ENCODE measurements at regions not wholly inside any gene's neighbourhood (a gene's known extent, or its start where the extent isn't known, plus 50 kb on each side); places are given as distances from the start of the nearest gene placed in this dataset.
A peak's percentile ranks its signal among the peaks of the same experiment; 100 is the strongest.

DNA sequence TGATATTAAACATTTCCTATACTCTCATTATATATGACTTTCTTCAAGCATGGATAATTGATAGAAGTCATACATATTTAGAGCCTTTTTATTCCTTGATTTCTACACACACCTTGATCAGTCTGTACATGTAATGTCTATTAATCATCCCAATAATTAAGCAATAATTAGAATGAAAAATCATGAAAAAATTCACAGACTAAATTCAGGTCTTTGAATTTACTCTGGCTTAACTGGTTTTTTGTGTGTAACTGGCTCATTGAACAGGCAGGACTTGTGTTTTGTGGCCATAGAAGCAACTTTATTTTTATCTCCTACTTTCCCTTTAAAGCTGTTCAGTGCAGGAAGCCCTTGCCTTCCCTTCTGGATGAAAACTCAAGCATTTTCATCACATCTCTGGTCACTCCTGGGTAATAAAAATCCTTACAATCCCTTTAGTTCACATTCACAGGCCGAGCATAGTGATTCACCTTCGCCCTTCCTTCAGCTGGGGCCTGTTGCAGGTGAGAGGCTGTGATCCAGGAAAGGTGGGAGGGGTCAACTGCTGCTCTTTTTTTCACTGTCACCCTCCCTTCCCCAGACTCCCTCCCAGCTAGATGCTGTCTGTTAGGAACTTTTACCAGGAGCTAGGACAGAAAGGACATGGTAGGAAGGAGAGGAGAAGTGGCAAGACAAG lies 58.0 kb upstream of the ITSN2 start:
- TF ChIP-seq ZNF384 (IDR thresholded peaks at IDR 0.05) (no peak), SUZ12 (IDR thresholded peaks at IDR 0.05) (no peak), NFRKB (IDR thresholded peaks at IDR 0.05) (no peak), BHLHE40 (IDR thresholded peaks at IDR 0.05; ENCODE audit: borderline replicate concordance) (no peak), FOXK2 (IDR thresholded peaks at IDR 0.05) (no peak), FOXA1 (IDR thresholded peaks at IDR 0.05) (no peak), HDGF (IDR thresholded peaks at IDR 0.05; ENCODE audit: borderline replicate concordance) (no peak), TARDBP (IDR thresholded peaks at IDR 0.05) (no peak), L3MBTL2 (conservative IDR thresholded peaks at IDR 0.05) (no peak)
- CTCF ChIA-PET, result no interaction called here
- POLR2A ChIA-PET, result no interaction called here
- no peak for DNase-seq (ENCODE audit: extremely low spot score)

GRCh38 chr2:24412812-24413211 lies 52.5 kb upstream of the ITSN2 start:
- DNase-seq (ENCODE audit: extremely low spot score), result no peak
- CTCF ChIA-PET, result no interaction called here
- POLR2A ChIA-PET, result no interaction called here
- TF ChIP-seq NFRKB (IDR thresholded peaks at IDR 0.05) (no peak), ELF4 (IDR thresholded peaks at IDR 0.05) (no peak), FOXM1 (IDR thresholded peaks at IDR 0.05; ENCODE audit: borderline replicate concordance) (no peak), LEF1 (IDR thresholded peaks at IDR 0.05; ENCODE audit: borderline replicate concordance) (no peak), TARDBP (IDR thresholded peaks at IDR 0.05) (no peak), SP1 (IDR thresholded peaks at IDR 0.05) (no peak), SUZ12 (IDR thresholded peaks at IDR 0.05) (no peak), FOXA1 (IDR thresholded peaks at IDR 0.05) (no peak), FOXK2 (IDR thresholded peaks at IDR 0.05) (no peak), PKNOX1 (IDR thresholded peaks at IDR 0.05) (no peak), CTBP1 (IDR thresholded peaks at IDR 0.05; ENCODE audit: borderline replicate concordance) (no peak), BHLHE40 (IDR thresholded peaks at IDR 0.05; ENCODE audit: borderline replicate concordance) (no peak), ARNT (IDR thresholded peaks at IDR 0.05) (no peak), HDGF (IDR thresholded peaks at IDR 0.05; ENCODE audit: borderline replicate concordance) (no peak), L3MBTL2 (conservative IDR thresholded peaks at IDR 0.05) (no peak), ZNF384 (IDR thresholded peaks at IDR 0.05) (no peak)

DNA sequence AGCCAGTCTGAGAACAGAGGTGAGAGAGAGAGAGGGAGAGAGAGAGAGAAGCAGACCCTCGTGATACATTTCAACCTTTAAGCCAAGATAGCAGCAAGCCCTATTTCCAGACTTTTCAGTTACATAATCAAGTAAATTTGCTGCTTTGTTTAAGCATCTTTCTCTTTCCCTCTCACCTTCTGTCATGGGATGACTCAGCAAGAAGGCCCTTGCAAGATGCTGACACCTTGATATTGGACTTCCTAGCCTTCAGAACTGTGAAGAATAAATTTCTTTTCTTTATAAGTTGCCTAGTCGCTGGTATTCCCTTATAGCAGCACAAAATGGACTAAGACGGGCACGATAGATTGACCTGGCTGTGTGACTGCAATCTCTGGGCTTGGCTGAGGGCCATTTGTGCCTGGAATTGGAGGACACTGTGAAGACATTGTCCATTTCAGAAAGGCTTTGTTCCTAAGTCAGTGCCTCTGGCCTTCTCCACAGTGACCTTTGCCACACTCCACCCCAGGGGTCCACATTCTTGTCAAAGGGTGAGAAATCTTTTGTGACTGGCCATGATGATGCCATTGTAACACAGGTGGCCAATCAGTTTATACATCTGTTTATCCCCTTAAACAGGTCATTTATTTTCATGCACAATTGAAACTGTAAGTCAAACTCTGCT lies 51.3 kb upstream of the ITSN2 start:
- CTCF ChIA-PET, result interaction anchor here (0.7 kb wide), 1 partner anchor 751 kb away, joined by 3 read pairs; no protein-coding TSS in a partner anchor
- DNase-seq (ENCODE audit: extremely low spot score), result no peak

GRCh38 chr2:24410976-24411375 lies 50.6 kb upstream of the ITSN2 start:
- ChIA-PET POLR2A (interaction anchor here (0.7 kb wide), 1 partner anchor 417 kb away, joined by 3 read pairs; no protein-coding TSS in a partner anchor), CTCF (interaction anchor here (0.7 to 1.2 kb wide), 3 partner anchors 12 to 751 kb away, joined by 3 read pairs; no protein-coding TSS in a partner anchor)
- TF ChIP-seq FOXM1 (IDR thresholded peaks at IDR 0.05; ENCODE audit: borderline replicate concordance) (no peak), SUZ12 (IDR thresholded peaks at IDR 0.05) (no peak), LEF1 (IDR thresholded peaks at IDR 0.05; ENCODE audit: borderline replicate concordance) (no peak), FOXK2 (IDR thresholded peaks at IDR 0.05) (no peak), ELF4 (IDR thresholded peaks at IDR 0.05) (no peak), SP1 (IDR thresholded peaks at IDR 0.05) (no peak), HDGF (IDR thresholded peaks at IDR 0.05; ENCODE audit: borderline replicate concordance) (no peak), CTBP1 (IDR thresholded peaks at IDR 0.05; ENCODE audit: borderline replicate concordance) (no peak), ZNF384 (IDR thresholded peaks at IDR 0.05) (no peak), TARDBP (IDR thresholded peaks at IDR 0.05) (no peak), NFRKB (IDR thresholded peaks at IDR 0.05) (no peak), BHLHE40 (IDR thresholded peaks at IDR 0.05; ENCODE audit: borderline replicate concordance) (no peak), L3MBTL2 (conservative IDR thresholded peaks at IDR 0.05) (no peak), FOXA1 (IDR thresholded peaks at IDR 0.05) (no peak), ARNT (IDR thresholded peaks at IDR 0.05) (no peak), PKNOX1 (IDR thresholded peaks at IDR 0.05) (no peak)
- no peak for DNase-seq (ENCODE audit: extremely low spot score)

More for the DNA sequence above, 51.3 kb upstream of the ITSN2 start:
- TF ChIP-seq FOXK2 (IDR thresholded peaks at IDR 0.05), result no peak
- no peak for TF ChIP-seq ZNF384 (IDR thresholded peaks at IDR 0.05)
- TF ChIP-seq PKNOX1 (IDR thresholded peaks at IDR 0.05), result no peak
- no peak for TF ChIP-seq FOXA1 (IDR thresholded peaks at IDR 0.05)
- TF ChIP-seq LEF1 (IDR thresholded peaks at IDR 0.05; ENCODE audit: borderline replicate concordance), result no peak
- no peak for TF ChIP-seq BHLHE40 (IDR thresholded peaks at IDR 0.05; ENCODE audit: borderline replicate concordance)
- TF ChIP-seq ELF4 (IDR thresholded peaks at IDR 0.05), result no peak
- TF ChIP-seq FOXM1 (IDR thresholded peaks at IDR 0.05; ENCODE audit: borderline replicate concordance), result no peak
- POLR2A ChIA-PET, result no interaction called here

DNA sequence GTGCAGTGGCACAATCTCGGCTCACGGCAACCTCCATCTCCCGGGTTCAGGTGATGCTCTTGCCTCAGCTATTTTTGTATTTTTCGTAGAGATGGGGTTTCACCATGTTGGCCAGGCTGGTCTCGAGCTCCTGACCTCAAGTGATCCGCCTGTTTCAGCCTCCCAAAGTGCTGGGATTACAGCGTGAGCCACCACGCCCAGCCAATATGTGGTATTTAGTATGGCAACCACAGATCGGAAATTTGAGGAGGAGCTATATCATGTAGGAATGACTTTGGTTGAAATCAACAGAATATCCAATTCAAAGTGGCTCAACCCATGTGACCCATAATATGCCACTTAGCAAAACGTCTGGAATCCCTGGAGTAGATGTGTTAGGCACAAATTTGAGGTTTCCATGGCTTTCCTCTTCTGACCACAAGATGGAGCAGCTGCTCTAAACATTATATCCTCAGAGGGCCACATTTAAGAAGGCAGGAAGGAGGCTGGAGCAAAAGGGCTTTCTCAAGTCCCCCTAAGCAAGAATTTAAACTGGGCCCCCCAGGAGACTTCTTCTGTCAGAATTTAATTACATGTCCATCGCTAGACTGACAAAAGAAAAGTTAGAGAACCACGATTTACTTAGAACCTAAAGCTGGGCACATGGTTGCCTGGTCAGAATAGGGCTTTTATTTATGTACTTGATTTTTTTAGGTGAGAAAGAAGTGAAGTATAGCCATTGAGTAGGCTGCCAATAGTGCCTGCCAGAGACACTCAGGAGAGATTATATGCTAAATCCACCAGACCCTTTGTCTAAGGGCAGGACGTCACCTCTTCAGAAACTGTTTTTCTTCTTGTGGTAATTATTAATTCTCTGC lies 49.6 kb upstream of the ITSN2 start:
- DNase-seq (ENCODE audit: extremely low spot score), result peak; percentile 73
- CTCF ChIA-PET, result interaction anchor here (0.6 to 1.5 kb wide), 7 partner anchors 9 to 418 kb away, joined by 3 to 12 read pairs (median 3); no protein-coding TSS in a partner anchor
- POLR2A ChIA-PET, result no interaction called here
- TF ChIP-seq HDGF (IDR thresholded peaks at IDR 0.05; ENCODE audit: borderline replicate concordance) (no peak), FOXM1 (IDR thresholded peaks at IDR 0.05; ENCODE audit: borderline replicate concordance) (no peak), L3MBTL2 (conservative IDR thresholded peaks at IDR 0.05) (no peak), LEF1 (IDR thresholded peaks at IDR 0.05; ENCODE audit: borderline replicate concordance) (no peak), SUZ12 (IDR thresholded peaks at IDR 0.05) (no peak), FOXK2 (IDR thresholded peaks at IDR 0.05) (no peak), FOXA1 (IDR thresholded peaks at IDR 0.05) (no peak), CTBP1 (IDR thresholded peaks at IDR 0.05; ENCODE audit: borderline replicate concordance) (no peak), SP1 (IDR thresholded peaks at IDR 0.05) (no peak), ZNF384 (IDR thresholded peaks at IDR 0.05) (no peak), BHLHE40 (IDR thresholded peaks at IDR 0.05; ENCODE audit: borderline replicate concordance) (no peak), NFRKB (IDR thresholded peaks at IDR 0.05) (no peak), ELF4 (IDR thresholded peaks at IDR 0.05) (no peak), TARDBP (IDR thresholded peaks at IDR 0.05) (no peak), ARNT (IDR thresholded peaks at IDR 0.05) (no peak), PKNOX1 (IDR thresholded peaks at IDR 0.05) (no peak)

All from HEK293T (cell line).